Suprapubic skin (tissue), 4 donors: ENCODE measurements at regions not wholly inside any gene's neighbourhood (a gene's known extent, or its start where the extent isn't known, plus 50 kb on each side); places are given as distances from the start of the nearest gene placed in this dataset.

Experiments
- DNase-seq, 2 donors: peaks; one replicate each; pipeline ENCODE4 v3.0.0-alpha.2; 2019; ENCODE audit warnings: low spot score in 2 of 2
- H3K27ac ChIP-seq: fragments of 200-600 bp; sonication (generic); one replicate; pipeline ENCODE4 v1.5.1; 2019
- H3K27me3 ChIP-seq: fragments of 200-600 bp; sonication (generic); one replicate; pipeline ENCODE4 v1.5.1; 2019
- H3K36me3 ChIP-seq: fragments of 200-600 bp; sonication (generic); one replicate; pipeline ENCODE4 v1.5.1; 2019
- H3K4me1 ChIP-seq: fragments of 200-600 bp; sonication (generic); one replicate; pipeline ENCODE4 v1.5.1; 2019
- H3K4me3 ChIP-seq: fragments of 200-600 bp; sonication (generic); one replicate; pipeline ENCODE4 v1.5.1; 2019; ENCODE audit warnings: mild to moderate bottlenecking
- H3K9me3 ChIP-seq: fragments of 200-600 bp; sonication (generic); one replicate; pipeline ENCODE4 v1.5.1; 2019
- EP300 ChIP-seq: sonication (generic); formaldehyde crosslinking; IDR thresholded peaks from one replicate; pipeline ENCODE4 v1.6.1; 2017; ENCODE audit warnings: antibody characterized with exemption
- POLR2A ChIP-seq, 2 donors: fragments of 450-650 bp; IDR thresholded peaks; one replicate each; pipeline ENCODE4 v1.6.1; 2017; ENCODE audit warnings: antibody characterized with exemption in 2 of 2, mild to moderate bottlenecking in 2 of 2, moderate library complexity in 2 of 2
- POLR2AphosphoS5 ChIP-seq, 3 donors: sonication (generic); formaldehyde crosslinking; IDR thresholded peaks; one replicate each; pipeline ENCODE4 v1.6.1; 2017; ENCODE audit warnings: antibody characterized with exemption in 3 of 3
- WGBS: methylation state at CpG from one replicate; pipeline ENCODE4 v1.1.5; 2018; 5-methylcytosine and 5-hydroxymethylcytosine counted together
- TF ChIP-seq, protein P1 (sequence below), 2 donors: fragments of 200-600 bp in 1 of 2; fragments of 450-650 bp in 1 of 2; sonication (generic) in 1 of 2; IDR thresholded peaks; one replicate each; pipeline ENCODE4 v1.5.1; 2016 to 2019; ENCODE audit warnings: antibody characterized with exemption in 2 of 2, mild to moderate bottlenecking in 1 of 2, moderate library complexity in 1 of 2

DNA sequence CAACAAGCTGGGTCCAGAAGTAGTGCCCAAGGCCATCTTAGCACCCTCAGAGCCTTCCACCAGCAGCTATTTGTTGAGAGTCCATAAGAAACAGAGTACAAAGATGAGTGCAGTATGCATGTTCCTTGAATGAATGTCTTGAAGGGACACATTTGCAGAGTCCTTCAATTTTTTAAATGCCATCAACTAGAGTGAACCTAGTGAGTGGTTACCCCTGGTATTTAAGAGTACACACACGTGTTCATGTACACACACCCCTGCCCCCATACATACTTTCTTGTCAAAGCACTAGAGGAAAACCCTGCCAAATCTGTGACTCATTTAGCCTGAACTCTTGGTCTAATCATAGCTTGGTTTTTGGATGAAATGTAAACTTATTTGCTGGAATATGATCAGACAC lies 84.5 kb upstream of the GALNT15 start:
- no peaks in the 10 kb centered on the region for H3K27me3 ChIP-seq
- no peaks in the 10 kb centered on the region for H3K36me3 ChIP-seq
- 33% methylated on average over 1 of the region's 1 CpG for WGBS
- H3K4me3 ChIP-seq, result no peak overlapping the region
- no peak for DNase-seq
- H3K4me1 ChIP-seq, result peaks cover 32% of the 10 kb centered on the region
- no peak overlapping the region for H3K27ac ChIP-seq
- TF ChIP-seq POLR2AphosphoS5 (IDR thresholded peaks at IDR 0.05) (no peak), POLR2A (IDR thresholded peaks at IDR 0.05) (no peak), EP300 (no peak)
- TF ChIP-seq, protein P1, sequence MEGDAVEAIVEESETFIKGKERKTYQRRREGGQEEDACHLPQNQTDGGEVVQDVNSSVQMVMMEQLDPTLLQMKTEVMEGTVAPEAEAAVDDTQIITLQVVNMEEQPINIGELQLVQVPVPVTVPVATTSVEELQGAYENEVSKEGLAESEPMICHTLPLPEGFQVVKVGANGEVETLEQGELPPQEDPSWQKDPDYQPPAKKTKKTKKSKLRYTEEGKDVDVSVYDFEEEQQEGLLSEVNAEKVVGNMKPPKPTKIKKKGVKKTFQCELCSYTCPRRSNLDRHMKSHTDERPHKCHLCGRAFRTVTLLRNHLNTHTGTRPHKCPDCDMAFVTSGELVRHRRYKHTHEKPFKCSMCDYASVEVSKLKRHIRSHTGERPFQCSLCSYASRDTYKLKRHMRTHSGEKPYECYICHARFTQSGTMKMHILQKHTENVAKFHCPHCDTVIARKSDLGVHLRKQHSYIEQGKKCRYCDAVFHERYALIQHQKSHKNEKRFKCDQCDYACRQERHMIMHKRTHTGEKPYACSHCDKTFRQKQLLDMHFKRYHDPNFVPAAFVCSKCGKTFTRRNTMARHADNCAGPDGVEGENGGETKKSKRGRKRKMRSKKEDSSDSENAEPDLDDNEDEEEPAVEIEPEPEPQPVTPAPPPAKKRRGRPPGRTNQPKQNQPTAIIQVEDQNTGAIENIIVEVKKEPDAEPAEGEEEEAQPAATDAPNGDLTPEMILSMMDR (IDR thresholded peaks at IDR 0.05), result no peak
- H3K9me3 ChIP-seq, result no peaks in the 10 kb centered on the region

DNA sequence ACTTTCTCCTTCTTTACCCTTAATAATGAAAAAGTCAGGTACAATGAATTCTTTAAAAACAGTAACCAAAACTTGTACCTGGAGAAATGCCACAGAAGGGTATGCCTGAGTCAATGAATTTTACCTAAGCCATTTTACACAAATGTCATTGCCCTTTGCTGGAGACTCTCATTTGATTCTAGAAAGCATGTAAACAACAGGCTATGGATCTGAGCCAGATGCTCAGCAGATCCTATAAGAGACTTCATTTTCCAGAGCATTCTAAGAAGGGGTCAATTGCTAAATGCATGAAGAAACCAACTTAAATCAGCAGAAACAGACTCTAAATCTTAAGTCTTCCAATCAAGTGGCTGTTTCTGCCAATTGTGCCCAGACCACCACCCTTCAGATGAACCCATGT lies 83.8 kb upstream of the GALNT15 start:
- TF ChIP-seq POLR2AphosphoS5 (IDR thresholded peaks at IDR 0.05) (no peak), POLR2A (IDR thresholded peaks at IDR 0.05) (no peak), EP300 (no peak)
- TF ChIP-seq, protein P1 (IDR thresholded peaks at IDR 0.05), result no peak
- H3K9me3 ChIP-seq, result no peaks in the 10 kb centered on the region
- no peaks in the 10 kb centered on the region for H3K27me3 ChIP-seq
- peaks cover 26% of the 10 kb centered on the region for H3K4me1 ChIP-seq
- H3K4me3 ChIP-seq, result no peak overlapping the region
- H3K36me3 ChIP-seq, result no peaks in the 10 kb centered on the region
- DNase-seq, result no peak
- H3K27ac ChIP-seq, result no peak overlapping the region

DNA sequence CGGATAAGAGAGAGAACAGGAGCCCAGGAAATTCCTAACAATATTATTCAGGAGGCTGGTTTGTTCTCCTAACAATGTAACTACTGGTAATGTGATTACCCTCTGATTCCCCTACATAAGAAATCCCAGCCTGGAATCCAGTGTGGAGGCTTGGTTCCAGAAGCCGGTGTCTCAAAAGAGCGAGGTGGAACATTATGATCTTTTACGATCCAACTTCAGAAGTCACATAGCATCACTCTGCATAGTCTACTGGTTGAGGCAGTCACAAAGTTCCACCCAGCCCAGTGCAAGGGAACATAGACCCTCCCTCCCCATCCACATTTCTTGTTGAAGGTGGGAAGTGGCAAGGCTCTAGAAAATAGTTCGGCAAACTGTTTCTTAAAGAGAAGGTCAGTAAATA lies 81.6 kb upstream of the GALNT15 start:
- WGBS, result 90% methylated on average over 5 of the region's 5 CpGs
- peaks cover 17% of the 10 kb centered on the region for H3K4me1 ChIP-seq
- TF ChIP-seq EP300, result no peak
- TF ChIP-seq POLR2A (IDR thresholded peaks at IDR 0.05), result no peak
- TF ChIP-seq POLR2AphosphoS5 (IDR thresholded peaks at IDR 0.05), result no peak
- TF ChIP-seq, protein P1 (IDR thresholded peaks at IDR 0.05), result no peak
- DNase-seq, result no peak
- no peaks in the 10 kb centered on the region for H3K9me3 ChIP-seq
- H3K27ac ChIP-seq, result no peak overlapping the region
- H3K27me3 ChIP-seq, result no peaks in the 10 kb centered on the region
- H3K4me3 ChIP-seq, result no peak overlapping the region
- no peaks in the 10 kb centered on the region for H3K36me3 ChIP-seq

DNA sequence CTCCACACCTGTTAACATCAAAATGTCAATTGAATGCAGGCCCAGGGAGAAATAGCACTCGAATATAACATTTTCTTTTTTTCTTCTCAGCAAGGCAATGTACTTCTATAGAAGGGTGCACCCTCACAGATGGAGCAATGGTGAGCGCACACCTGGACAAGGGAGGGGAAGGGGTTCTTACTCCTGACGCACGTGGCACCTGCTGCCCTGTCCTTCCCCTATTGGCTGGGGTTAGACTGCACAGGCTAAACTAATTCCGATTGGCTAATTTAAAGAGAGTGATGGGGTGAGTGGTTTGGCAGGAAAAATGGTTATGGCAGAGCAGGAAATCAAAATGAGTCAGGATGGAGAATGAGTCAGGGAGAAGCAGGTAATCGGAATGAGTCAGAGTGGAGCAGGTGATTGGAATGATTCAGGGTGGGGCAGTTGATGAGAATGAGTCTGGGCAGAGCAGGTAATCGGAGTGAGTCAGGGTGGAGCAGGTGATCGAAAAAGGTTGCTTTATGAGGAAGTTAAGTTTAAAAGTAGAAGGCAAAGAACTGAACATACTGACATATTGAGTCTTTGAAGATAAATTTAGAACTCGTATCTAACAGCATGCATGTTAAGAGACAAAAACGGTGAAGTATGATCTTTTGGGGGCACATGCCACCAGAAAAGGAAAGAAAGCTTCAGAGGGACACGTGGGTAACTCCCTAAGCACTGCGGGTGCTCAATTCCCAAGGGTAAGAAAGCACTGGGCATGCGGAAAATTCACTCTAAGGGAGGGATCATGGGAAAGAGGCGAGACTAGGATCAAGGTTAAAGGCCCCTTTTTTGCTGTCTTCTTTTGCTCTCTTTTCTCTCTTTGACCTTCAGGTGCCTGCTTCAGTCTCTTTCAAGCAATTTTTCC lies 72.9 kb upstream of the GALNT15 start:
- no peak for DNase-seq
- H3K9me3 ChIP-seq, result no peaks in the 10 kb centered on the region
- 61% methylated on average over 14 of the region's 14 CpGs for whole genome bisulfite sequencing
- H3K27me3 ChIP-seq, result no peaks in the 10 kb centered on the region
- H3K27ac ChIP-seq, result peak overlapping the region; percentile 71
- H3K4me1 ChIP-seq, result peaks cover 9% of the 10 kb centered on the region
- TF ChIP-seq POLR2A (IDR thresholded peaks at IDR 0.05), result no peak
- TF ChIP-seq EP300, result no peak
- TF ChIP-seq POLR2AphosphoS5 (IDR thresholded peaks at IDR 0.05), result no peak
- TF ChIP-seq, protein P1 (IDR thresholded peaks at IDR 0.05), result no peak
- H3K36me3 ChIP-seq, result no peaks in the 10 kb centered on the region
- H3K4me3 ChIP-seq, result no peak overlapping the region

DNA sequence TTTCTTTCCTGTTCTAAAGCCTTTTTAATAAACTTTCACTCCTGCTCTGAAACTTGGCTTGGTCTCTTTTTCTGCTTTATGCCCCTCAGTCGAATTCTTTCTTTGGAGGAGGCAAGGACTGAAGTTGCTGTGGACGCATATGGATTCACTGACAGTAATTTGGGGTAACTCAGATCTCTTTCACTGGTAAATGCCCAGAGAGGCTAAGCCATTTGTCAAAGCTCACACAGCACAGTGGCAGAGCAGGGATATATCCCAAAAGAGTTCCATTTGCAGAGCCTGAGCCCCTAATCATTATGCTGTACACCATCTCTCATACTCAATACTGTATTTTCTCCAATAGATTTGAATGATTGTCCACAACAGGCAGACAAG lies 72.3 kb upstream of the GALNT15 start:
- H3K36me3 ChIP-seq, result no peaks in the 10 kb centered on the region
- H3K27ac ChIP-seq, result peak overlapping the region; percentile 71
- H3K4me3 ChIP-seq, result no peak overlapping the region
- 76% methylated on average over 2 of the region's 2 CpGs for WGBS
- DNase-seq, result no peak
- TF ChIP-seq POLR2A (IDR thresholded peaks at IDR 0.05), result no peak
- no peak for TF ChIP-seq POLR2AphosphoS5 (IDR thresholded peaks at IDR 0.05)
- no peak for TF ChIP-seq EP300
- TF ChIP-seq, protein P1 (IDR thresholded peaks at IDR 0.05), result no peak
- H3K9me3 ChIP-seq, result no peaks in the 10 kb centered on the region
- H3K27me3 ChIP-seq, result no peaks in the 10 kb centered on the region
- peaks cover 9% of the 10 kb centered on the region for H3K4me1 ChIP-seq
